ENCODE measurements at regions not wholly inside any gene's neighbourhood (a gene's known extent, or its start where the extent isn't known, plus 50 kb on each side); places are given as distances from the start of the nearest gene placed in this dataset.

DNA sequence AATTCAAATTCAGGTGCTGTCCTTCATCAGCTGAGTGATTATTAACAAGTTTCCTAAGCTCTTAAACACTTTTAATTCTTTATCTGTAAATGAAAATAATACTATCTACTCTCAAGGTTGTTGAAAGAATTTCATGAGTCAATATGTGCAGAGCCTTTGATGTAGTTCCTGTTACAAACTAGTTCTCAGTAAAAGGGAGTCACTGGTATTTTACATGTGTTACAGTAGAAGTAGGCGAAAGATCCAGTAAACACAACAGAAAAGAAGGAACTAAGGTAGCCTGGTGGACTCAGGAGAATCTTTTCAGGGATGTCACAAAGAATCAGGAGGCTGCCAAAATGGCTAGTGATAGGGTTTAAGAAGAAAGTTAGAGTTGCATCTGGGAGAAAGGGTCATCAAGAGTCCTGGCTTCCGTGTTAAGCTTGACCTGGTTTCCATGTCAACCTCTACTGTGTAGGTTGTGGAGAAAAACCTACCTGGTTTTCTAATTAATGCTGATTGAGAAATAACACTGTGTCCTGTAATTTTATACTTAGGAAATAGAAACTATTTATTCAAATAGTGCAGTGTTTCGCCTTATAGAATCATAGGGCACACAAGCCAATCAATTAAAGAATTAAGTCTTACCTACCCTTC lies 58.3 kb upstream of the TRIB2 start:
- no peak for TF ChIP-seq GATA2 (IDR thresholded peaks at IDR 0.05; ENCODE audit: low read depth, low read length)

DNA sequence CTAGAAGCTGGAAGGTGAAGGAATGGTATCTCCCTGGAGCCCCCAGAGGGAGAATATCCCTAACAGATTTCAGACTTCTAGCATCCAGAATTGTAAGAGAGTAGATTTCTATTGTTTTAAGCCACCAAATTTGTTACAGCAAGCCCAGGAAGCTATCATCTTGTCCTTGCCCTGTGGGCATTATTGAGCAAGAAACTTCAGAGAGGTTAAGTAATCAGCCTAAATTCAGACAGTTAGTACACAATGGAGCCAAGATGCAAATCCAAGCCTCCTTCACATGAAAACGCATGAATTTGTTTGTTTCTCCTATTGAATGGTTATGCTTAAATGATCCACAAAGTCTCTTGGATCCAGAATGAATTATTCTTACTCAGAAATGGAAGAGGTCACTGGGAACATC lies 55.2 kb upstream of the TRIB2 start:
- no peak for TF ChIP-seq GATA3 (IDR thresholded peaks at IDR 0.05; ENCODE audit: low read depth, low read length)
- TF ChIP-seq GATA2 (IDR thresholded peaks at IDR 0.05; ENCODE audit: low read depth, low read length) = no peak

DNA sequence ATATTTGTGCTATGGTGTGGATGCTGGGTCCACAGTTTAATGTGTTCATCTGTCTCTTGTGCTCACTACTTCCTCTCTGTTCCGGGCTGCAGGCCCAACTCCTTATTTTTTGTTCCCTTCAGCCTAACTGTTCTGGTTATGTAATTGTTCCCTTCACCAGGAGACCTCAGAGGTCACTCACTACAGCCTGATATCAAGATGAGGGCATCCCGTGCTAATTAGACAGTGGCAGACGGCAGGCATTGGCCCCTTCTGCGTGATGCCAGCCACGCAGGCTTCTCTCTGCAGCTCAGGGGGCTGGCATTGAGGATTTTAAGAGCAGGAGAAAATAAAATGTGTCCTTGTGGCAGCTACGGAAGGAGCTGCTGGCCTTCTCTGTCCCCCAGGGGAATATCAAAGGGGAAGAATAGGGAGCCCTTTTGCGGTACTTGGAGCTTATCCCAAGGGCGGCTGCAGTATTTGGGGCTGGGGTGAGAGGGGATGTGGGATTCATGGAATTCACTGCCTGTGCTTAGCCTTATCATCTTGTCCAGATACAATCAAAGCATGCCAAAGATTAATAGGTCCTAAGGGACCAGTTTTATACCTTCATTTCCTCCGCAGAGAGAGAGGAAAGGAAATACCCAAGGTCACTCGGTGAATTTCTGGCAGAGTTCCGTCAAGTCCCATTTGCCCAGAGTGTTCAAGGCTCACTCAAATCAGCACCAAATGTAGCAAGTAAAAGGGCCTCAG lies 53.3 kb upstream of the TRIB2 start:
- TF ChIP-seq GATA3 (IDR thresholded peaks at IDR 0.05; ENCODE audit: low read depth, low read length) = no peak

DNA sequence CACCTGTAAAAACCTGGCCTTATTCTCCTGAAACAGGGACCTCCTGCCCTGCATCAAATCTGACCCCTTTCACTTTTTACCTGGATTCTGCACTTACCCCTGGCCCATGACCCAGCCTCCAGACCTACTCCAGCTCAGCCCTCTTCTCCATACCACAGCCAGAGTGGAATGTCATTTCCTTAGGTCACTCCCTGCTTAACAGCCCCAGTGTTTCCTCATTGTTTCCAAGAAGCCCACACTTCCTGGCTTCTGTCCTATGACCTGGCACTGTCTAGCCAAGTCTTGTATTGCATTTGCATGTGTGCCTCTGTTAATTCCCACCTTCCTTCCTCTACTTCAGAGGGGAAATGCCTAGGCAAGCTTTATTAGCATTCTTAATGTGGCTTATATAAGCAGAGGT lies 51.4 kb upstream of the TRIB2 start:
- TF ChIP-seq GATA2 (IDR thresholded peaks at IDR 0.05; ENCODE audit: low read depth, low read length) (no peak), GATA3 (IDR thresholded peaks at IDR 0.05; ENCODE audit: low read depth, low read length) (no peak)

DNA sequence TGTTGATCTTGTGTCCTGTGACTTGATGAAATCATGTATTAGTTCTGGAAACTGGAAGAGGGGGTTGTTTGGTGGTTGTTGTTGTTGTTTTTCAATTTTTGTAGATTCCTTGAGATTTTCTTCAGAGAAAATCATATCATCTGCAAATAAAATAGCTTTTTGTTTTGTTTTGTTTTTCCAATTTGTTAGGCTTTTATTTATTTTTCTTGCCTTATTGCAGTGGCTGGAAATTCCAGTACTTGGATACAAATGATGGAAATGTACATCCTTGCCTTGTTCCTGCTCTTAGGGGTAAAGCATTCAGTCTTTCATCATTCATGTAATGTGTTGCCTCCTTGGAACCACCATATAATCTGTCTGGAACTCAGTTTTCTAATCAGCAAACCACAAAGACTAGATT lies 50.3 kb upstream of the TRIB2 start:
- TF ChIP-seq GATA2 (IDR thresholded peaks at IDR 0.05; ENCODE audit: low read depth, low read length) (no peak), GATA3 (IDR thresholded peaks at IDR 0.05; ENCODE audit: low read depth, low read length) (no peak)

Measured in SH-SY5Y (cell line).